RKO (cell line): ENCODE measurements at regions not wholly inside any gene's neighbourhood (a gene's known extent, or its start where the extent isn't known, plus 50 kb on each side); places are given as distances from the start of the nearest gene placed in this dataset.
"Not testable (repeated sequence)": the region's sequence is repeated elsewhere in the genome, so short reads cannot be mapped to it uniquely, and the experiment has no call there.

Experiments
- DNase-seq: peaks from one replicate; pipeline ENCODE4 v3.0.0-alpha.2; 2016; ENCODE audit warnings: low spot score

GRCh38 chr9:73866451-73866850 is 630.7 kb upstream of the RORB start:
- no peak for DNase-seq

- peak; percentile 98 for DNase-seq
These were observed 627.9 kb upstream of the RORB start for GRCh38 chr9:73869264-73869663.

- no peak for DNase-seq
These were observed 625.5 kb upstream of the RORB start for GRCh38 chr9:73871636-73872035.

- no peak for DNase-seq
These were observed 624.4 kb upstream of the RORB start for GRCh38 chr9:73872701-73873100.

- DNase-seq, result no peak
These were observed 617.0 kb upstream of the RORB start for GRCh38 chr9:73880101-73880500.

GRCh38 chr9:73889023-73889422 is 608.1 kb upstream of the RORB start:
- no peak for DNase-seq

GRCh38 chr9:73890685-73891277 is 606.4 kb upstream of the RORB start:
- no peak for DNase-seq

- DNase-seq, result no peak
These were observed 604.8 kb upstream of the RORB start for GRCh38 chr9:73892335-73892734.

GRCh38 chr9:73893230-73893629 is 603.9 kb upstream of the RORB start:
- no peak for DNase-seq

GRCh38 chr9:73896061-73896460 is 601.1 kb upstream of the RORB start:
- DNase-seq, result no peak

GRCh38 chr9:73906671-73907070 is 590.5 kb upstream of the RORB start:
- no peak for DNase-seq

- no peak for DNase-seq
These were observed 585.3 kb upstream of the RORB start for GRCh38 chr9:73911804-73912203.

GRCh38 chr9:73916016-73916673 is 581.0 kb upstream of the RORB start:
- peak; percentile 39 for DNase-seq

- DNase-seq, result no peak
These were observed 577.4 kb upstream of the RORB start for GRCh38 chr9:73919712-73920111.

GRCh38 chr9:73923796-73924195 is 573.3 kb upstream of the RORB start:
- no peak for DNase-seq

GRCh38 chr9:73951147-73951546 is 546.0 kb upstream of the RORB start:
- no peak for DNase-seq

- no peak for DNase-seq
These were observed 534.3 kb upstream of the RORB start for GRCh38 chr9:73962792-73963191.

GRCh38 chr9:73969936-73970335 is 527.2 kb upstream of the RORB start:
- no peak for DNase-seq

- DNase-seq, result not testable (repeated sequence)
These were observed 520.7 kb upstream of the RORB start for GRCh38 chr9:73976424-73976823.

GRCh38 chr9:73979894-73980264 is 517.3 kb upstream of the RORB start:
- DNase-seq, result no peak

GRCh38 chr9:73980754-73981153 is 516.4 kb upstream of the RORB start:
- DNase-seq, result no peak

- DNase-seq, result no peak
These were observed 515.7 kb upstream of the RORB start for GRCh38 chr9:73981405-73981804.

GRCh38 chr9:73995836-73996235 is 501.3 kb upstream of the RORB start:
- no peak for DNase-seq

GRCh38 chr9:73996844-73997243 is 500.3 kb upstream of the RORB start:
- no peak for DNase-seq
